ENCODE measurements at regions not wholly inside any gene's neighbourhood (a gene's known extent, or its start where the extent isn't known, plus 50 kb on each side); places are given as distances from the start of the nearest gene placed in this dataset.

GRCh38 chr16:64403352-64403751, 718.5 kb downstream of the CDH11 start:
- TF ChIP-seq CTCF (optimal IDR thresholded peaks at IDR 0.05 in 1 of 3, IDR thresholded peaks at IDR 0.05 in 1 of 3, conservative IDR thresholded peaks at IDR 0.05 in 1 of 3; ENCODE audit: extremely low read depth in 1 of 3, insufficient read depth in 2 of 3, low read length in 3 of 3) (no peak), EZH2 (IDR thresholded peaks at IDR 0.05; ENCODE audit: low read length) (no peak)

Data from keratinocyte (primary cell).